ENCODE measurements at regions not wholly inside any gene's neighbourhood (a gene's known extent, or its start where the extent isn't known, plus 50 kb on each side); places are given as distances from the start of the nearest gene placed in this dataset.

GRCh38 chr3:124545891-124546290 lies 184.4 kb upstream of the UMPS start:
- ATAC-seq = no peak
- Histone ChIP-seq H3K79me2 (ENCODE audit: insufficient read depth, low read length) (no peaks in the 10 kb centered on the region), H3K27ac (ENCODE audit: extremely low read length, insufficient read depth, low read length) (no peak overlapping the region), H2AFZ (ENCODE audit: low read length) (no peak overlapping the region), H3K9me3 (ENCODE audit: low read length) (no peaks in the 10 kb centered on the region), H3K36me3 (replicated peaks in 1 of 2; ENCODE audit: control insufficient read depth in 1 of 2, insufficient read depth in 2 of 2, low read length in 2 of 2) (no peaks in the 10 kb centered on the region), H3K4me3 (replicated peaks in 1 of 3; ENCODE audit: insufficient read depth in 1 of 3, low read depth in 2 of 3, low read length in 3 of 3) (no peak overlapping the region), H3K9ac (ENCODE audit: insufficient read depth, low read depth, low read length) (no peak overlapping the region), H3K27me3 (ENCODE audit: control insufficient read depth in 1 of 2, insufficient read depth in 2 of 2, low read length in 2 of 2) (peaks cover 0 to 19% of the 10 kb centered on the region in 2 experiments; a peak in 1 of 5 replicates), H3K4me1 (ENCODE audit: insufficient read depth, low read length) (no peaks in the 10 kb centered on the region), H4K20me1 (ENCODE audit: insufficient read depth, low read length) (0 out of 2 replicates have a peak, but pooled peaks cover under 1% of the 10 kb centered on the region), H3K4me2 (ENCODE audit: low read depth, low read length) (no peak overlapping the region)
- ChIA-PET CTCF (ENCODE audit: low intra/inter-chr PET ratio, low total read pairs) (no interaction called here), POLR2A (no interaction called here)
- no peak for FAIRE-seq
- in situ Hi-C loops (cut with HindIII; ENCODE audit: extremely low pct_ligation_motif_present, low pct_unique_long_range_greater_than_20kb) (no loop called here), intact Hi-C loops (cut with micrococcal nuclease; ENCODE audit: unreplicated experiment) (no loop called here)
- 22% methylated on average over 3 of the region's 3 CpGs for WGBS (ENCODE audit: low lambda C conversion rate)
- no peak for DNase-seq (ENCODE audit: low spot score)
- no TSS peak for BruUV-seq (replicated peaks)
- TF ChIP-seq U2AF2 (IDR thresholded peaks at IDR 0.05; ENCODE audit: low read depth, low read length) (no peak), ZBTB20 (CRISPR knock-in tag; IDR thresholded peaks at IDR 0.05; ENCODE audit: borderline replicate concordance, low read depth) (no peak), ZNF275 (CRISPR knock-in tag; IDR thresholded peaks at IDR 0.05; ENCODE audit: borderline replicate concordance) (no peak), HNF1A (IDR thresholded peaks at IDR 0.05; ENCODE audit: low read depth) (no peak), HNF1A (CRISPR knock-in tag; IDR thresholded peaks at IDR 0.05; ENCODE audit: borderline replicate concordance) (no peak), ARID4A (CRISPR knock-in tag; IDR thresholded peaks at IDR 0.05; ENCODE audit: borderline replicate concordance) (no peak), CEBPB (IDR thresholded peaks at IDR 0.05; ENCODE audit: borderline replicate concordance, low read depth, low read length) (no peak), ZNF136 (CRISPR knock-in tag; IDR thresholded peaks at IDR 0.05; ENCODE audit: low read depth) (no peak), ZNF567 (CRISPR knock-in tag; IDR thresholded peaks at IDR 0.05; ENCODE audit: borderline replicate concordance) (no peak), SALL1 (CRISPR knock-in tag; IDR thresholded peaks at IDR 0.05) (no peak), FOSL2 (CRISPR knock-in tag; IDR thresholded peaks at IDR 0.05) (no peak), MIER3 (CRISPR knock-in tag; IDR thresholded peaks at IDR 0.05; ENCODE audit: borderline replicate concordance) (no peak), ZNF563 (CRISPR knock-in tag; IDR thresholded peaks at IDR 0.05) (no peak), EHMT2 (IDR thresholded peaks at IDR 0.05; ENCODE audit: borderline replicate concordance, low read depth, low read length) (no peak), PITX1 (CRISPR knock-in tag; IDR thresholded peaks at IDR 0.05) (no peak), ZNF225 (CRISPR knock-in tag; IDR thresholded peaks at IDR 0.05) (no peak), TAF15 (IDR thresholded peaks at IDR 0.05; ENCODE audit: low read depth, low read length, poor library complexity, severe bottlenecking) (no peak)

Measured in HepG2 (cell line).